ENCODE measurements at regions not wholly inside any gene's neighbourhood (a gene's known extent, or its start where the extent isn't known, plus 50 kb on each side); places are given as distances from the start of the nearest gene placed in this dataset.
"Not testable (repeated sequence)": the region's sequence is repeated elsewhere in the genome, so short reads cannot be mapped to it uniquely, and the experiment has no call there.

GRCh38 chr14:101320396-101320795, 240.9 kb upstream of the DIO3 start:
- Mint-ChIP-seq H3K27ac (no peak overlapping the region), H3K4me3 (no peak overlapping the region), H3K27me3 (peaks cover 14% of the 10 kb centered on the region), H3K4me1 (ENCODE audit: low read depth) (no peaks in the 10 kb centered on the region), H3K36me3 (ENCODE audit: low read depth) (no peaks in the 10 kb centered on the region), H3K9me3 (peaks cover 5% of the 10 kb centered on the region)
- TF ChIP-seq, protein P1, sequence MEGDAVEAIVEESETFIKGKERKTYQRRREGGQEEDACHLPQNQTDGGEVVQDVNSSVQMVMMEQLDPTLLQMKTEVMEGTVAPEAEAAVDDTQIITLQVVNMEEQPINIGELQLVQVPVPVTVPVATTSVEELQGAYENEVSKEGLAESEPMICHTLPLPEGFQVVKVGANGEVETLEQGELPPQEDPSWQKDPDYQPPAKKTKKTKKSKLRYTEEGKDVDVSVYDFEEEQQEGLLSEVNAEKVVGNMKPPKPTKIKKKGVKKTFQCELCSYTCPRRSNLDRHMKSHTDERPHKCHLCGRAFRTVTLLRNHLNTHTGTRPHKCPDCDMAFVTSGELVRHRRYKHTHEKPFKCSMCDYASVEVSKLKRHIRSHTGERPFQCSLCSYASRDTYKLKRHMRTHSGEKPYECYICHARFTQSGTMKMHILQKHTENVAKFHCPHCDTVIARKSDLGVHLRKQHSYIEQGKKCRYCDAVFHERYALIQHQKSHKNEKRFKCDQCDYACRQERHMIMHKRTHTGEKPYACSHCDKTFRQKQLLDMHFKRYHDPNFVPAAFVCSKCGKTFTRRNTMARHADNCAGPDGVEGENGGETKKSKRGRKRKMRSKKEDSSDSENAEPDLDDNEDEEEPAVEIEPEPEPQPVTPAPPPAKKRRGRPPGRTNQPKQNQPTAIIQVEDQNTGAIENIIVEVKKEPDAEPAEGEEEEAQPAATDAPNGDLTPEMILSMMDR (IDR thresholded peaks at IDR 0.05) = no peak
- intact Hi-C loops (cut with DNase I, micrococcal nuclease) = no loop called here
- Histone ChIP-seq H3K27me3 (ENCODE audit: control insufficient read depth in 1 of 2, insufficient read depth in 2 of 2, low read length in 2 of 2) (no peaks in the 10 kb centered on the region), H3K36me3 (ENCODE audit: insufficient read depth, low read length) (no peaks in the 10 kb centered on the region), H3K4me3 (ENCODE audit: low read length) (no peak overlapping the region), H3K27ac (ENCODE audit: low read depth in 1 of 2, low read length in 2 of 2) (no peak overlapping the region), H3K4me1 (ENCODE audit: insufficient read depth, low read length) (no peaks in the 10 kb centered on the region), H3K9me3 (ENCODE audit: control insufficient read depth in 1 of 2, insufficient read depth in 1 of 2, low read length in 2 of 2) (peaks cover 16 to 30% of the 10 kb centered on the region in 2 experiments)
- DNase-seq (no peak), ATAC-seq (ENCODE audit: poor library complexity) (no peak)
- ChIA-PET CTCF (no interaction called here), POLR2A (no interaction called here)

DNA sequence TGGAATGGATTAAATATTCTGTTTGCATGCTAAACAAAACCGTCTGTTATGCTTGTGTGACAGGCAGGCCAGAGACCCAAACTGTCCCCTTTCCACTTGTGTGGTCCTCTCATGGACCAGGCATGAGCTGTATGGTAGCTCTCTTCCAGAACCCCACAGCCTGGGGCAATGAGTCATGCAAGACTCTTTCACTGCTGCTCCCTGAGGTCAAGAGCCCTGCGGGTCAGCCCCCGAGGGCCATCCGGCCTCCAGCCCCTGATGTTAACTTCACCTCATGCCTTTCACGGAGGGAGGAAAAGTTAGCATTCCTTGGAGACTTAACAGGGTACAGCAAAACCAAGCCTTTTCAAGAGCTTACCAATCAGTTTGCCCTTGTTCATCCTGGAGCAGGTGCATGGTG, 239.1 kb upstream of the DIO3 start:
- no peaks in the 10 kb centered on the region for H3K27me3 ChIP-seq (ENCODE audit: control insufficient read depth in 1 of 2, insufficient read depth in 2 of 2, low read length in 2 of 2)

GRCh38 chr14:101323111-101323510, 238.2 kb upstream of the DIO3 start:
- no peaks in the 10 kb centered on the region for H3K4me1 ChIP-seq (ENCODE audit: insufficient read depth, low read length)
- H3K27ac Mint-ChIP-seq = no peak overlapping the region
- H3K4me3 ChIP-seq (ENCODE audit: low read length) = no peak overlapping the region
- H3K27ac ChIP-seq (ENCODE audit: low read depth in 1 of 2, low read length in 2 of 2) = no peak overlapping the region
- H3K27me3 Mint-ChIP-seq = peaks cover 8% of the 10 kb centered on the region
- H3K4me1 Mint-ChIP-seq (ENCODE audit: low read depth) = no peaks in the 10 kb centered on the region
- H3K9me3 Mint-ChIP-seq = peaks cover 9% of the 10 kb centered on the region
- no peaks in the 10 kb centered on the region for H3K36me3 Mint-ChIP-seq (ENCODE audit: low read depth)
- no peaks in the 10 kb centered on the region for H3K36me3 ChIP-seq (ENCODE audit: insufficient read depth, low read length)
- TF ChIP-seq, protein P1 (IDR thresholded peaks at IDR 0.05) = no peak
- no peak for ATAC-seq (ENCODE audit: poor library complexity)
- H3K4me3 Mint-ChIP-seq = no peak overlapping the region
- intact Hi-C loops (cut with DNase I, micrococcal nuclease) = no loop called here
- ChIA-PET POLR2A (no interaction called here), CTCF (no interaction called here)
- no peaks in the 10 kb centered on the region for H3K27me3 ChIP-seq (ENCODE audit: control insufficient read depth in 1 of 2, insufficient read depth in 2 of 2, low read length in 2 of 2)
- DNase-seq = no peak
- H3K9me3 ChIP-seq (ENCODE audit: control insufficient read depth in 1 of 2, insufficient read depth in 1 of 2, low read length in 2 of 2) = peaks cover 15 to 19% of the 10 kb centered on the region in 2 experiments

More for the DNA sequence above, 239.1 kb upstream of the DIO3 start:
- POLR2A ChIA-PET = no interaction called here
- DNase-seq (no peak), ATAC-seq (ENCODE audit: poor library complexity) (no peak)
- Mint-ChIP-seq H3K4me3 (no peak overlapping the region), H3K27ac (no peak overlapping the region), H3K4me1 (ENCODE audit: low read depth) (no peaks in the 10 kb centered on the region), H3K27me3 (peaks cover 11% of the 10 kb centered on the region), H3K9me3 (peaks cover 9% of the 10 kb centered on the region), H3K36me3 (ENCODE audit: low read depth) (no peaks in the 10 kb centered on the region)
- CTCF ChIA-PET = no interaction called here
- Histone ChIP-seq H3K27ac (ENCODE audit: low read depth in 1 of 2, low read length in 2 of 2) (no peak overlapping the region), H3K4me3 (ENCODE audit: low read length) (no peak overlapping the region), H3K9me3 (ENCODE audit: control insufficient read depth in 1 of 2, insufficient read depth in 1 of 2, low read length in 2 of 2) (peaks cover 15 to 19% of the 10 kb centered on the region in 2 experiments), H3K36me3 (ENCODE audit: insufficient read depth, low read length) (no peaks in the 10 kb centered on the region), H3K4me1 (ENCODE audit: insufficient read depth, low read length) (no peaks in the 10 kb centered on the region)
- TF ChIP-seq, protein P1 (IDR thresholded peaks at IDR 0.05) = no peak
- intact Hi-C loops (cut with DNase I, micrococcal nuclease) = no loop called here

DNA sequence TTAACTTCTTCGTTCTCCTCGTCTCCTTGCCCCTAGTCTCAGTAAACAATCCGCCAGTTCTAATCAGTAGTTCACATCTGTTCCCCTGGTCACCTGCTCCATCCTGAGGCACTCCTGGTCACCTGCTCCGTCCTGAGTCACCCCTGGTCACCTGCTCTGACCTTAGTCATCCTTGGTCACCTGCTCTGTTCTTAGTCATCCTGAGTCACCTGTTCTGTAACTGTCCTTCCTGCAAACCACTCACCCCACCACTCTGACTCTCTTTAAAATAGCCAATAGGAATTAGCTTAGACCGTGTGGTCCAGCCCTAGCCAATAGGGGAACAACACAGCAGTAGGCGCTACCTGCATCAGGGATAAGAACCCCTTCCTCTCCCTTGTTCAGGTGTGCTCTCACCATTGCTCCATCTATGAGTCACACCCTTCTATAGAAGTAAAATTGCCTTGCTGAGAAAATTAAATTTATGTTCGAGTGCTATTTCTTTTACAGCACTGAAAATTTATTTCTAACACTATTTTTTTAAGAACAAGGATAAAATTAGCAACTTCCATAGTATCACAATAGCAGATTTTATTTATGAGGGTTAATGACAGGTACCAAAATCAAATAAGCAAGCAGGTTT, 237.6 kb upstream of the DIO3 start:
- H3K4me3 Mint-ChIP-seq; H3K27ac ChIP-seq (ENCODE audit: low read depth in 1 of 2, low read length in 2 of 2); H3K36me3 ChIP-seq (ENCODE audit: insufficient read depth, low read length); ATAC-seq (ENCODE audit: poor library complexity); DNase-seq; H3K4me3 ChIP-seq (ENCODE audit: low read length); H3K9me3 Mint-ChIP-seq; H3K4me1 Mint-ChIP-seq (ENCODE audit: low read depth); H3K4me1 ChIP-seq (ENCODE audit: insufficient read depth, low read length); H3K27ac Mint-ChIP-seq; POLR2A ChIA-PET; H3K27me3 ChIP-seq (ENCODE audit: control insufficient read depth in 1 of 2, insufficient read depth in 2 of 2, low read length in 2 of 2); CTCF ChIA-PET; intact Hi-C loops (cut with DNase I, micrococcal nuclease); H3K36me3 Mint-ChIP-seq (ENCODE audit: low read depth): not testable (repeated sequence)
- H3K9me3 ChIP-seq (ENCODE audit: control insufficient read depth in 1 of 2, insufficient read depth in 1 of 2, low read length in 2 of 2) = peaks cover 15 to 19% of the 10 kb centered on the region in 2 experiments
- H3K27me3 Mint-ChIP-seq = peaks cover 11% of the 10 kb centered on the region

Measured in CD4-positive, alpha-beta T cell (primary cell).